ENCODE measurements at regions not wholly inside any gene's neighbourhood (a gene's known extent, or its start where the extent isn't known, plus 50 kb on each side); places are given as distances from the start of the nearest gene placed in this dataset.
"Not testable (repeated sequence)": the region's sequence is repeated elsewhere in the genome, so short reads cannot be mapped to it uniquely, and the experiment has no call there.

- H3K36me3 ChIP-seq (ENCODE audit: control insufficient read depth in 2 of 2, insufficient read depth in 2 of 2, low read length in 2 of 2) = no peaks in the 10 kb centered on the region
- H3K9ac ChIP-seq (ENCODE audit: low read length in 2 of 2) = no peak overlapping the region
- no peaks in the 10 kb centered on the region for H3K9me3 ChIP-seq (ENCODE audit: control insufficient read depth in 2 of 2, low read length in 2 of 2)
- no peaks in the 10 kb centered on the region for H3K4me1 ChIP-seq (ENCODE audit: control insufficient read depth, insufficient read depth, low read length)
- H3K27me3 ChIP-seq (ENCODE audit: control insufficient read depth in 1 of 2, insufficient read depth in 2 of 2, low read length in 2 of 2) = no peaks in the 10 kb centered on the region
- no peak overlapping the region for H3K4me3 ChIP-seq (ENCODE audit: low read length in 2 of 2)
- H3K27ac ChIP-seq (ENCODE audit: low read length) = no peak overlapping the region
Measured at GRCh38 chr2:156765043-156765442, 328.9 kb downstream of the GPD2 start.

- no peaks in the 10 kb centered on the region for H3K4me1 ChIP-seq (ENCODE audit: control insufficient read depth, insufficient read depth, low read length)
- H3K27ac ChIP-seq (ENCODE audit: low read length) = no peak overlapping the region
- no peak overlapping the region for H3K9ac ChIP-seq (ENCODE audit: low read length in 2 of 2)
- no peaks in the 10 kb centered on the region for H3K27me3 ChIP-seq (ENCODE audit: control insufficient read depth in 1 of 2, insufficient read depth in 2 of 2, low read length in 2 of 2)
- no peaks in the 10 kb centered on the region for H3K36me3 ChIP-seq (ENCODE audit: control insufficient read depth in 2 of 2, insufficient read depth in 2 of 2, low read length in 2 of 2)
- no peaks in the 10 kb centered on the region for H3K9me3 ChIP-seq (ENCODE audit: control insufficient read depth in 2 of 2, low read length in 2 of 2)
- H3K4me3 ChIP-seq (ENCODE audit: low read length in 2 of 2) = no peak overlapping the region
Measured at GRCh38 chr2:156765450-156765849, 329.3 kb downstream of the GPD2 start.

- Histone ChIP-seq H3K9me3 (ENCODE audit: control insufficient read depth in 2 of 2, low read length in 2 of 2) (no peaks in the 10 kb centered on the region), H3K4me3 (ENCODE audit: low read length in 2 of 2) (no peak overlapping the region), H3K27ac (ENCODE audit: low read length) (no peak overlapping the region), H3K9ac (ENCODE audit: low read length in 2 of 2) (no peak overlapping the region), H3K27me3 (ENCODE audit: control insufficient read depth in 1 of 2, insufficient read depth in 2 of 2, low read length in 2 of 2) (no peaks in the 10 kb centered on the region), H3K4me1 (ENCODE audit: control insufficient read depth, insufficient read depth, low read length) (no peaks in the 10 kb centered on the region), H3K36me3 (ENCODE audit: control insufficient read depth in 2 of 2, insufficient read depth in 2 of 2, low read length in 2 of 2) (no peaks in the 10 kb centered on the region)
Measured at GRCh38 chr2:156769802-156770201, 333.6 kb downstream of the GPD2 start.

- no peaks in the 10 kb centered on the region for H3K36me3 ChIP-seq (ENCODE audit: control insufficient read depth in 2 of 2, insufficient read depth in 2 of 2, low read length in 2 of 2)
- no peaks in the 10 kb centered on the region for H3K27me3 ChIP-seq (ENCODE audit: control insufficient read depth in 1 of 2, insufficient read depth in 2 of 2, low read length in 2 of 2)
- no peak overlapping the region for H3K27ac ChIP-seq (ENCODE audit: low read length)
- H3K4me1 ChIP-seq (ENCODE audit: control insufficient read depth, insufficient read depth, low read length) = no peaks in the 10 kb centered on the region
- no peaks in the 10 kb centered on the region for H3K9me3 ChIP-seq (ENCODE audit: control insufficient read depth in 2 of 2, low read length in 2 of 2)
- H3K9ac ChIP-seq (ENCODE audit: low read length in 2 of 2) = no peak overlapping the region
- no peak overlapping the region for H3K4me3 ChIP-seq (ENCODE audit: low read length in 2 of 2)
Measured at GRCh38 chr2:156778916-156779315, 342.7 kb downstream of the GPD2 start.

GRCh38 chr2:156779416-156780120 lies 343.4 kb downstream of the GPD2 start:
- Histone ChIP-seq H3K27me3 (ENCODE audit: control insufficient read depth in 1 of 2, insufficient read depth in 2 of 2, low read length in 2 of 2) (no peaks in the 10 kb centered on the region), H3K27ac (ENCODE audit: low read length) (no peak overlapping the region), H3K4me3 (ENCODE audit: low read length in 2 of 2) (no peak overlapping the region), H3K9me3 (ENCODE audit: control insufficient read depth in 2 of 2, low read length in 2 of 2) (no peaks in the 10 kb centered on the region), H3K36me3 (ENCODE audit: control insufficient read depth in 2 of 2, insufficient read depth in 2 of 2, low read length in 2 of 2) (no peaks in the 10 kb centered on the region), H3K4me1 (ENCODE audit: control insufficient read depth, insufficient read depth, low read length) (no peaks in the 10 kb centered on the region), H3K9ac (ENCODE audit: low read length in 2 of 2) (no peak overlapping the region)

GRCh38 chr2:156781677-156782076 lies 345.5 kb downstream of the GPD2 start:
- H3K4me3 ChIP-seq (ENCODE audit: low read length in 2 of 2); H3K9ac ChIP-seq (ENCODE audit: low read length in 2 of 2); H3K27ac ChIP-seq (ENCODE audit: low read length); H3K27me3 ChIP-seq (ENCODE audit: control insufficient read depth in 1 of 2, insufficient read depth in 2 of 2, low read length in 2 of 2); H3K4me1 ChIP-seq (ENCODE audit: control insufficient read depth, insufficient read depth, low read length); H3K36me3 ChIP-seq (ENCODE audit: control insufficient read depth in 2 of 2, insufficient read depth in 2 of 2, low read length in 2 of 2); H3K9me3 ChIP-seq (ENCODE audit: control insufficient read depth in 2 of 2, low read length in 2 of 2): not testable (repeated sequence)

- H3K27ac ChIP-seq (ENCODE audit: low read length) = no peak overlapping the region
- no peak overlapping the region for H3K4me3 ChIP-seq (ENCODE audit: low read length in 2 of 2)
- no peaks in the 10 kb centered on the region for H3K9me3 ChIP-seq (ENCODE audit: control insufficient read depth in 2 of 2, low read length in 2 of 2)
- H3K9ac ChIP-seq (ENCODE audit: low read length in 2 of 2) = no peak overlapping the region
- no peaks in the 10 kb centered on the region for H3K36me3 ChIP-seq (ENCODE audit: control insufficient read depth in 2 of 2, insufficient read depth in 2 of 2, low read length in 2 of 2)
- H3K27me3 ChIP-seq (ENCODE audit: control insufficient read depth in 1 of 2, insufficient read depth in 2 of 2, low read length in 2 of 2) = no peaks in the 10 kb centered on the region
- no peaks in the 10 kb centered on the region for H3K4me1 ChIP-seq (ENCODE audit: control insufficient read depth, insufficient read depth, low read length)
Measured at GRCh38 chr2:156784020-156784701, 348.0 kb downstream of the GPD2 start.

- Histone ChIP-seq H3K4me1 (ENCODE audit: control insufficient read depth, insufficient read depth, low read length) (no peaks in the 10 kb centered on the region), H3K9me3 (ENCODE audit: control insufficient read depth in 2 of 2, low read length in 2 of 2) (no peaks in the 10 kb centered on the region), H3K4me3 (ENCODE audit: low read length in 2 of 2) (no peak overlapping the region), H3K27me3 (ENCODE audit: control insufficient read depth in 1 of 2, insufficient read depth in 2 of 2, low read length in 2 of 2) (no peaks in the 10 kb centered on the region), H3K27ac (ENCODE audit: low read length) (no peak overlapping the region), H3K36me3 (ENCODE audit: control insufficient read depth in 2 of 2, insufficient read depth in 2 of 2, low read length in 2 of 2) (no peaks in the 10 kb centered on the region), H3K9ac (ENCODE audit: low read length in 2 of 2) (no peak overlapping the region)
Measured at GRCh38 chr2:156787517-156787916, 351.3 kb downstream of the GPD2 start.

GRCh38 chr2:156790343-156791037 lies 354.3 kb downstream of the GPD2 start:
- Histone ChIP-seq H3K27me3 (ENCODE audit: control insufficient read depth in 1 of 2, insufficient read depth in 2 of 2, low read length in 2 of 2) (no peaks in the 10 kb centered on the region), H3K27ac (ENCODE audit: low read length) (no peak overlapping the region)

GRCh38 chr2:156792242-156792840 lies 356.2 kb downstream of the GPD2 start:
- Histone ChIP-seq H3K27me3 (ENCODE audit: control insufficient read depth in 1 of 2, insufficient read depth in 2 of 2, low read length in 2 of 2) (no peaks in the 10 kb centered on the region), H3K4me3 (ENCODE audit: low read length in 2 of 2) (no peak overlapping the region), H3K9me3 (ENCODE audit: control insufficient read depth in 2 of 2, low read length in 2 of 2) (no peaks in the 10 kb centered on the region), H3K9ac (ENCODE audit: low read length in 2 of 2) (no peak overlapping the region), H3K36me3 (ENCODE audit: control insufficient read depth in 2 of 2, insufficient read depth in 2 of 2, low read length in 2 of 2) (no peaks in the 10 kb centered on the region), H3K27ac (ENCODE audit: low read length) (no peak overlapping the region), H3K4me1 (ENCODE audit: control insufficient read depth, insufficient read depth, low read length) (no peaks in the 10 kb centered on the region)

More at GRCh38 chr2:156790343-156791037, 354.3 kb downstream of the GPD2 start:
- H3K4me3 ChIP-seq (ENCODE audit: low read length in 2 of 2) = no peak overlapping the region
- no peak overlapping the region for H3K9ac ChIP-seq (ENCODE audit: low read length in 2 of 2)
- H3K4me1 ChIP-seq (ENCODE audit: control insufficient read depth, insufficient read depth, low read length) = no peaks in the 10 kb centered on the region
- H3K36me3 ChIP-seq (ENCODE audit: control insufficient read depth in 2 of 2, insufficient read depth in 2 of 2, low read length in 2 of 2) = no peaks in the 10 kb centered on the region
- no peaks in the 10 kb centered on the region for H3K9me3 ChIP-seq (ENCODE audit: control insufficient read depth in 2 of 2, low read length in 2 of 2)

Data from stomach smooth muscle (tissue), 2 donors.